HG03521 (cell line): ENCODE measurements at regions not wholly inside any gene's neighbourhood (a gene's known extent, or its start where the extent isn't known, plus 50 kb on each side); places are given as distances from the start of the nearest gene placed in this dataset.
"Not testable (repeated sequence)": the region's sequence is repeated elsewhere in the genome, so short reads cannot be mapped to it uniquely, and the experiment has no call there.

Experiments used
- ATAC-seq: cut with Tn5 transposase; IDR thresholded peaks from one replicate; pipeline ENCODE4 v1.9.1; 2021; ENCODE audit warnings: mild to moderate bottlenecking, moderate library complexity; ENCODE audit not compliant: unreplicated experiment

DNA sequence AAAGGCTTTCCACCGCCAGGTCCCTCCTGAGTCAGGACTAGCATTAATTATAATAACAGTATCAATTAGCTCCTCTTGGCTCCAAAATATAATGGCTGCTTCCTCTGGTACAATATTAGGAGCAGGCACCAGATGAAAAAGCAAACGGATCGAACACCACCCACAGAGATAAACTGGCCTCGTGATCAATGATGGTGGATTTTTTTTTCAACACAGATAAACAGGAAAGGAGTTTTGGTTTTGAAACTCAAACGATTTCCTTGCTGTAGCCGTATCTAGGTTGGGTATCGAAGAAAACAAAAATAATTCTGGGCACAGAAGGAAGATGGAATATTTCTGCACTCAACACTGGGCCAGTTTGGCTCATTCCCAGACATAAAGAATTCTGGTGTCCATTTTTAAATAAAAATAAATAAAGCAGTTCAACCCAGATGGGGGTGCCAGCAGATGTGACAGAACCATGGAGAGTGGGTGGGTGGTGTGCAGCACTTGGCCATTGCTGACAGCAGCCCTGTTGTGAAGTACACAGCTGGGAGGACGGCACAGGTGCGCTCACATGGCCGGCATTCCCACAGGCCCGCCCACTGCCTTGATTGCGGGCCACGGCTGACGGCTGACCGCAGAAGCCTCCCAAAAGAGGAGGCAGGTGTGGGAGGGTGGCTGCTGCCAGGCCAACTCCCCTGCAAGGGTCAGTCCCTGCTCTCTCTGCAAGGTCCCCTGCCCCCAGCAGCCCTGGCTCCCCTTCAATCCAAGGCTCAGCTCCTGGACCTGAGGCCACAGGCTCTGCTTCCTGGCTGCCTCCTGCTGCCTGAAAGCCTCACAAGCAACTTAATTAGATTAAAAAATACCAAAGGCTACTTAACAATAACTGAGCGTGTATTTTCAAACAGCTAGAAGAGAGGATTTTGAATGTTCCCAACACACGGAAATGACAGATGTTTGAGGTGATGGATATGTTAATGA is 351.9 kb upstream of the ID2 start:
- no peak for ATAC-seq

DNA sequence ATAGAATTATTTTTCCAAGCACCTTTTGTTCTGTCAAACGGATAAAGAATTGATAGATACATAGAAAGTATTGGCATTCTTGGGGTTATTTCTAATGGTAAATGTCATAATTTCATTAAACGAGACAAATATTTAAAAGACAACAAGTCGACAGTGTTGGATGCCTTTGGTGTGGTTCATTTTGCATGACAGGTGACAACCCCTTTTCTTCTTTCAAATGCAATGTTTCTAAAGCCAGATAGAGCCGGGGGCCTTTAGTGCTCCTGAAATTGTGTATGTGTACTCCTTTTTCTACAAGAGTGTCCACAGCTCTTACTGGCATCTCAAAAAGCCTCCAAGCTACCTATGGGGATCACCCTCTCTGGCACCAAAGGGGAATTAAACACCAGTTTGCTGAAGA is 350.8 kb upstream of the ID2 start:
- no peak for ATAC-seq

DNA sequence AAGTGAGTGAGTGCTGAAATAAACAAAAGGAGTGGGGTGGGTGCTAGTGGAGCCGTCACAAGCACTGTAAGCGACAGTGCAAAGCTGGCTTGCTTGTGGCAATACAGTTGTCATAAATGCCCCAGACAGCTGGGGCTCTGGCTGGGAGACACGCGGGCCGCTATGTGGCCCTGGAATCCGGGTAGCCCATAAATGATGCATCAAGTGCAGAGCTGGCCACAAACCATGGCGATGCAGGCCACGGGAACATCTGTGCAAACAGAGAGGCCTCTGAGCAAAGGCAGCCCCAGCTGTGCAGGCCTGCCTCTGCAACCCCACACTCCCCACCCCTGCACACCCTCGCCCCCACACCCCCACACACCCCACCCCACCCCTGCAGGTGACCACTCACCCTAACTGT is 349.2 kb upstream of the ID2 start:
- no peak for ATAC-seq

DNA sequence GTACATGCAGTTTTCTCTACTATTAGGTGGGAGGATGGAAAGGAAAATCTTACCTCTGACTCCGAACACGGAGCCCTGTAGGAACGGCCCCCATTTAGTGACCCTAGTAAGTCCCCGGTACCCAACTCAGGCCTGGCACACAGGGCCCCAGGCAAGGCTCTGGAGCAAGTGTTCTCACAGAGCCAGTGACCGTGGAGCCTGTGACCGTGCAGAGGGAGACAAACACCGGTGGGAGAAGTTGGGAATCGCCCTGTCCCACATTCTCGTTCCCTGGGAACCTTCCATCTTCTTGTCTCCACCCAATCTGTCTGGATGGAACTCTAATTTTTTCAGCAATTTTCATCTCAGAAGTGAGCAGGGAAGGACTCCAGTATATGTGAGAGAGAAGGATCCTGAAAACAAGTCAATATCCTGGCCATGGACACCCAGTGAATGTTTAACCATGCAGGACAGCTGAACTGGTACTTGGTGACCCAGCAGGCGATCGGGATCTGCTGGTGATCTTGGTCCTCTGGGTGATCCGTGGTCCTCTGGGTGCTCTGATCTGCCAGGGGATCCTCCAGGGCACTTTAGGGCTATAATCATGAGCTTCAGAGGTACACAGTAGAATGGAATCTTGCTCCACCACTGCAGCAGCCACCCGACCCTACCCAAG is 348.6 kb upstream of the ID2 start:
- ATAC-seq: no peak

DNA sequence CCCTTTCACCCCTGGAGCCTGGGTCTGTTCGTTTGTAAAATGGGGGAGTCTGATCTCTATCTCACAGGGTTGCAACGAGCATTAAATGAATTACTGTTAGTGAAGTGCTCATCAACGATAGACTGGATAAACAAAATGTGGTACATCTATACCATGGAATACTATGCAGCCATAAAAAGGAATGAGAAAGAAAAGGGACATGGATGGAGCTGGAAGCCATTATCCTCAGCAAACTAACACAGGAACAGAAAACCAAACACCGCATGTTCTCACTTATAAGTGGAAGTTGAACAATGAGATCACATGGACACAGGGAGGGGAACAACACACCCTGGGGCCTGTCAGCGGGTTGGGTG is 348.0 kb upstream of the ID2 start:
- ATAC-seq: not testable (repeated sequence)

DNA sequence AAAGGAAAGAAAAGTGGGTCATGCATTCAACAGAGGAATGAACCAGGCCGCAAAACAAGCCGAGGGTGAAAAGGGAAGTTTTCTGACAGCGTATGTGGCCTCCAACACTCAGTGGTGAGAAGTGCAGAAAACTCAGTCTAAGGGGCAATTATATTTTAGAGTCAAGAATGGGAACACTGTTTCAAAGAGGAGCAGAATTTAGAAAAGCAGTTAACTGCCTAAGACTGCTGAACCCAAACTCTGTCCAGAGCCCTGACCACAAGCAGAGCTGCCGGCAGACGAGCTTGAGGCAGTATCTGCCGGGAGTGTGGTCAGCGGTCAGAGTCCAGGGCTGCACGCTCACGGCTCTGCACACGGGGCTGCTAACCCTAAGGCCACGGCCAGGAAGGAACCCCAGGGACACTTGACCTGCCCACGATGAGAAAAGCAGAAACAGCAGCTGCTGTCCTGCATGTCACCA is 347.0 kb upstream of the ID2 start:
- ATAC-seq: no peak

DNA sequence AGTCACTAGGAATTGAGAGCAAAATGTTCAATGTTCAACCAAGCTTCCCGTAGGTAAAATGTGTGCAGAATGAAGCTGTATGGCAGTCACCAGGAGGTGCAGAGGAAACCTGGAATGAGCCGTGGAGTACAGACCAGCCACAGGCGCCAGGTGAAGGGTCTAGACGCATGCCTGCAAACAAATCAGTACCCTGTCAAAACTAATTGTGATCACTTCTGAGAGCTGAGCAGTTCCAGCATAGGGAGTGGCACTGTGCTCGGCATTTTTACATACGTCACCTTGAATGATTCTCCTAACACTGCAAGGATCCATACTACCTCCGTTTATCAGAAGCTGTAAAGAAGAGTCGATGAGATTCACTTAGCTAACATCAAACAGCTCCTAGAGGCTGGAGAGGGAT is 346.1 kb upstream of the ID2 start:
- ATAC-seq: no peak

DNA sequence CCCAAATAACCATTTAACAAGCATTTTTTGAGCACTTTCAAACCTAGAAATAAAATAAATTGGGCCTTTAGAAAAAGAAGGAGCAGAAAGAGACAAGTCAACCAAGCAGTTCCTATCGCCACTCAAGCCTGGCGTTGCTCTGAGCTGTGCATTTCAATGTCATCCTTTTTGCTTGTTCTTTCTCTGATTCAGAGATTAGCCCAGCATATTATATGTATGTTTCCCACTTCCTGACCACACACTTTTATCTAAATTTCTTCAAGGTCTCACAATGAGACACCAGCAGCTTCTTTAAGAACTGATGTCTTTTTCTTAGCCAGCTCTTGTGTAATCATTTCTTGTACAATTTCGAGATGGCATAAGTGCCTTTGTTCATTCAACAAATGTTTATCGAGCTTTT is 344.5 kb upstream of the ID2 start:
- no peak for ATAC-seq

DNA sequence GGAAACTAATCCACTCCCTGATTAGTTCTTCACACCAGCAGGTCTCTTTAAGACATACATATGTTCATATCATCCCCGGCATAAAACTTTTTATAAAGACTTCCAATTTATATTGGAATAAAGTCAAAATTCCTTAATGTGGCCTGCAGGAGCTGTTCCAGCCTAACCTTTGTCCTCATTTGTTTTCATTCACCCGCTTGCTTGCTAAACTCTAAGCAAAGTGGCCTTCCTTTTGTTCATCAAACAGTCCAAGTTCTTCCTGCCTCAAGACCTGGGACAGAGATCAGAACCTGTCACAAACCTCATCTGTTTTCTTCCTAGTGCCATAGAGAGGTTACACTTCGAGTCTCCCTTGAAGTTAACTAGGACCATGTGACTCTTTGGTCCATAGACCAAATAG is 339.4 kb upstream of the ID2 start:
- ATAC-seq: no peak

DNA sequence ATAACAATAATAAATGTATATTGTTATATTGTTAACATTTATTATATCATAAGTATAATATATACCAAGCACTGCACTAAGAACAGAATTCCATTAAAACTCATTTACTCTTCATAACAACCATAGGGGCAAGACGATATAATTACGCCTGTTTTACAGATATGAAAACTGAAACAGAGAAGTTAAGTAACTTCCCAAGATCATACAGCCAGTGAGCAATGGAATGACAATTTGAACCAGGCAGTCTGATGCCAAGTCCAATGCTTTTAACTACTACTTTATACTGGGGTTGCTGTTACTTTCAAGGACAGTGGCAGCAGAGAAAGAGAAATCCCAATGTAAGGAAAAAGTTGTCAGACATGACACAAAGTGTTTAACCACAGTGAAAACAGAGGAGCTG is 338.8 kb upstream of the ID2 start:
- no peak for ATAC-seq

DNA sequence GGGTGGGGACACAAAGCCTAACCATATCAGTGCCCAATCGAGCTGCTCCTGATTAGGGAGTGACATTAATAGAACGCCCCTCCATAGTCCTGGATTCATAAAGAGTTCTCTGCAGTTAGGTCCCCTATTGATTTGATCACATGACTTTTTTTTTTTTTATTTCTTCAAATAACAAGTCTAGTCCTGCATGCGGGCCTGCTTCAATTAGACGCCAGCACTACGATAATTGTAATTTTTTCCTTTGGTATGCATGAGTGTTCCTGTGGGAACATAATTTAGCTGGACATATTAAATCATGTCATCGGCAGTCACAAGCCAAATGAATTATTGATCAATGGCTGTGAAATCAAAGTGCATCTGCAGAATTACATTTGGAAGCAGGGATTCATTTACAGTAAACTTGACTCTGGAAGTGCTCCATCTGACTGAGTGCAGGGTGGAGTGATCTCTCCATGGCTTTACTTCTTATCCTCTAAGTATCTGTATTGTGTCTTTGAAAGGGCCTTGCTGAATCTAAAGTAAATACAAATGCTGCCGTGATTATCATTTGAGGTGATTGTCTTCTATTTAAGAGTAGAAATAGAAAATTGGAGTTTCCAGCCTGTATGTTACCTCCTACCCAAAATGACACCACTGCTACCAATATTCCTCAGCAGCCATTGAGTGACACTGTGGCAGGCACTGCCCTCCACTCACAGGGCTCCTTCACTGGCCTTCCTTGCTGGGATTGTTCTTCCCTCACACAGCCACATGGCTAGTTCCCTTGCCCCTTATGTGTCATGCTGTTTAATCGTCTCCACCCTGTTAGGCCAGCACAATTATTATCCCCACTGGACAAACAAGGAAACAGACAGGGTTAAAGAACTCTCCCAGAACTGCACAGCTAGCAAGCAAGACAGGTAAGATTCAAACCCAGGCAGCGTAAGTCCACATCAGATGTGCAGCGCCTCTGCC is 337.4 kb upstream of the ID2 start:
- no peak for ATAC-seq

DNA sequence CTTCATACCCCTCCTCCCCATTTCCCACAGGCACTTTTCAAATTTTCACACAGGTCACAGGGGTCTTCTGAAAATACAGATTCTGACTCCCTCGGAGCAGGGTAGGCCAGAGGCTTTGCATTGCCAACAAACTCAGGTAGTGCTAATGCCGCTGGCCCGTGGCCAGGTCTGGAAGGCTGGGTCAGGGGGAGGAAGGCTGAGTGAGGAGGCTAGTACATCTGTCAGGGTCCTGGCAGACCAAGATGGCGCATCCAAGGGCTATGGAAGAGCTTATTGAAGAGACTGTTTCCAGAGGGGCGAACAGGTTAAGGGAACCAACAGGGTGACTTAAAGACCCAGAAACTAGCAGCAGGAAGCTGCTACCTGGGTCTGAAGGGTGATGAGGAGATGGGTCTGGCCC is 336.7 kb upstream of the ID2 start:
- ATAC-seq: no peak

DNA sequence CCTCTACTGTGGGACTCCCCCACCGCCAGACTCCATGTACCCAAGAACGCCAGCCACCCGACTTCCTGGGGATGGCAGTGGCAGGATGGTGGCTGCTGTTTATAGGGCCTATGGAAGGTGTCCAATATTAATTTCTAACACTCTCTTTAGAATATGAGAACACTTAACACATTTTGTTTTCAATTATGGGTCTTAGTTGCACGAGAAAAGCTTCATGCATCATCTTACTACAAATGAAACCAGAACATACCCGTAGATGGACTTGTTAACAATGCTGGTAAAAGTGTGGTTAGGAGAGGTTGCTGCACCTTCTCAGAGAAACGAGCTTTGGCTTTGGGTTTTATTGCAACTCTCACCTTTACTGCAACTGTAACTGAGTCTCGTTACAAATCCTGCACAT is 335.6 kb upstream of the ID2 start:
- ATAC-seq: no peak

DNA sequence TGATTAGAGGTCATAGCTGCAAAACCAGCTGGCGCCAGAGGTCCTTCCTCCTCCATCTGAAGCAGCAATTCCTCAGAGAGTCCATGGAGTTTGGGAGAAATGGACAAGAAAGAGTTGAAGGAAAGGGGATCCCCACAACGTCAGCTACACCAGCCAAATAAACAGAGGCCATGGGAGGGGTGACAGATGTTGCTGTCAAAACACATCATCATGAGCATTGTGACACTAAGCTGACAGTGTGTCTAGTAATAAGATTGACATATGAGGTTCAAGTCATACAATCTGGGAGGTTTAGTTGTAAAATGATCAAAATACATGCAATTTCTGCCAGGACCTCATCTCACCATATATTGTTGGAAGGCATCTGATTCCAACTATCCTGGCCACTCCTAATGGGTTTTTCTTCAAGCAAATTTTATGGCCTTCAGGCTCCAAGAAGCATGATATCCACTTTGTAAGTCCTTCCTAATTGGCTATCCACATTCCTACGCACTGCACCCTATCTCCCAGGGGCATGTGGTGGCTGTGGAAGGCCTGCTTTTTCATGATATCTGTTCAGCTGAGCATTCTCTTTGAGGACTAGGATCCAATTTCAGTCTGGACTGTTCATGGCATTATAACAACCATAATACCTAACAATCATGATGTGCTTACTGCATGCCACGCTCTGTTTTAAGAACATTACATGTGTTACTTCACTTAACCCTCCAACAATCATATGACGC is 335.0 kb upstream of the ID2 start:
- no peak for ATAC-seq

DNA sequence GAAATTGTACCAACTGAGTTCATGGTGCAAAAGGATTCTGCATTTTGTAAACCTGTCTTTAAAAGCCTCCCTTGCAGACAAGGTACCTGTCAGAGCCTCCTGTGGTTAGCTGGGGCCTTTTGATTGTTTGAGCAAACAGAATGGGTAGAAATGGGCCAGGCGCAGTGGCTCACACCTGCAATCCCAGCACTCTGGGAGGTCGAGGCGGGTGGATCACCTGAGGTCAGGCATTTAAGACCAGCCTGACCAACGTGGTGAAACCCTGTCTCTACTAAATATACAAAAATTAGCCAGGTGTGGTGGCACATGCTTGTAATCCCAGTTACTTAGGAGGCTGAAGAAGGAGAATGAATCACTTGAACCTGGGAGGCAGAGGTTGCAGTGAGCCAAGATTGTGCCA is 332.9 kb upstream of the ID2 start:
- not testable (repeated sequence) for ATAC-seq

DNA sequence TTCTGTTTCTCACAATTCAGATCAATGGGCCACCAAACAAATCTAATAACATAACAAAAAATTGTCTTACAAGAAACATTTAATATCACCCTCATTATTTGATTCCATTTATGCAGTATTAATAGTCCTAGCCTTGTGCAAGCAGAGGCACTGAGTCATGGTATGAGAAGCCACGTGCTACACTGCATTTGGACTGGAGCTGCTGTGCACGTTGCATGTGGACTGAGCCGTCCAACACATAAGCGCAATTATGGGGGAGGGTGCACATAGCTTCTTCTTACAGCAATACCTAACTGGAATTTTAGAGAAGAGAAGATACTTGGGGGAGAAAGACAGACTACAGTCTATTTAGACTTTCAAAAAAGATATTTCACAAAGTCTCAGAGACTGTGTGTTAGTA is 329.6 kb upstream of the ID2 start:
- no peak for ATAC-seq

DNA sequence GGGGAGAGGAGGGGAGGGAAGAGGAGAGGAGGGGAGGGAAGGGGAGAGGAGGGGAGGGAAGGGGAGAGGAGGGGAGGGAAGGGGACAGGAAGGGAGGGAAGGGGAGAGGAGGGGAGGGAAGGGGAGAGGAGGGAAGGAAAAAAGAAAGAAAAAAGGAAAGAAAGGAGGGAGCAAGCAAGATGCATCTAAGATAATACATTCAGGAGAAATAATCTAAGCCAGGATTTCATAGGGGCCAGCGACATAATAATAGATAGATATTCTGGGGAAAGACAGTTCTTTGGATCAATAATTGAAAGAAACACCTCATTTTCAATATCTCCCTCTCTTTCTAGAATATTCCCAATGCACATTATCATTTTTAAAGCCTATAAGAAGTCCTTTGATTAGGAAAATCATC is 328.9 kb upstream of the ID2 start:
- ATAC-seq: no peak

DNA sequence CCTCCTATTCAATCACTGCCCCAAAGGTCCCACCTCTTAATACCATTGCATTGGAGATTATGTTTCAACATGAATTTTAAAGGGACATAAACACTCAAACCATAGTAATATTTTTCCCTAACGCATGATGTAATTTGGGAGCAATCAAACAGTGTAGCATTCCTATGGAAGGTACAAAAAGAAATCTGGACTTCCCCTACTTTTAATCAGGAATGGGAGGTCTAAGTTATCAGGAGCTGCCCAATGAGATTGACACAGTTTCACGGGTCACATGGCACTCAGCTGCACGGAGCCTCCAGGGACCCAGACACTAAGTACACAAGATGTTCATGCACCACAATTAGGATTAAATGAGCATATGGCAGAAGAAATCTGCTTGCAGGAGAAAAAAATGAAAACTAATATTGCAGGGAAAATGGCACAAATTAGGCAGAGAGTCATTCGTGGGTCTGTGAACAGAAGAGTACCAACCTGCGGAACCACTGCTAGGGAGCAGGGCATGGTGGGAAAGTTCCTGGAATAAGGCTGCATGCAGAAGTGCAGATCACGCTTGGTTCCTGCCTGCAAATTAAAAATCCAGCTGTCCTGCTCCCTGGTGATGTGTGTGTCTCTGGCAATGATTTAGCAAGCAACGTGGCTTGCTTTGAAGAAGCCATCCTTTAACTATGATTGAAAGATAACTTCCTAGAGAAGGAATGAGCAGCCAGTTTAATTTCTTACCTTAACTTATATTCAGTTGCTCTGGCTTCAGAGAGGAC is 326.6 kb upstream of the ID2 start:
- no peak for ATAC-seq

DNA sequence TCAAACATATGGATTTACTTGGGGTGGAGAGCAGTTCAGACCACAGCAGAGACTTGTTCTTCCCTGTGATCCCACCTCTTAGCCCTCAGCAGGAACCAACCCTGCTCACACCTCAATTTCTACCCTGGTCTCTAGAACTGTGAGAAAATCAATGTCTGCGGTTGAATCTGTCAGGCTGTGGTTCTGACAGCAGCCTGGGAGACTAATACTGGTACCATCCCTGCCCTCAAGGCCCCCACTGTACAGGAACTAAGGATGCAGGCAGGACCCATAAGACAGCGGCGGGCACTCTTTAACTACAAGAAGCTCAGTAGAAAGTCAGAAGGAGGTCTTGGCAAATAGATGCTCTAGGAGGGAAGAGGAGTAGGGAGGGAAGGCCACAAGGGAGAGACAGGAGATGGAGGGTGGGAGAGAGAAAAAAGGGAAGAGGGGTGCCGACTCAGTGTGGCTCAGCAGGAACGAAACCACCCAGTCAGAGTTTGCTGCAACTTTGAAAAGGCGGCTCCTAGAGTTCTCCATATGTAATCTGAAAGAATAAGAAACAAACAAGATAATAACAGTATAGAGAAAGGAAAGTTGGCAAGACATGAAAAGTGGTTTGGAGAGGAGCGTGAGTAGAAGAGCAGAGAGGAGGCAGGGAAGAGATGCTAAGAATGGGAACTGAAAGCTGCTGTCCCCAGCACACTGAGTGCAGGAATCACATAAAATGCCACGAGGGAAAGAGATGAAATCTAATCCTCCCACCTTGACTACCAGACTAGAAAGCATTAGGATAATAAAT is 323.9 kb upstream of the ID2 start:
- no peak for ATAC-seq
